CD4-positive, CD25-positive, alpha-beta regulatory T cell (primary cell): ENCODE measurements at regions not wholly inside any gene's neighbourhood (a gene's known extent, or its start where the extent isn't known, plus 50 kb on each side); places are given as distances from the start of the nearest gene placed in this dataset.
"Not testable (repeated sequence)": the region's sequence is repeated elsewhere in the genome, so short reads cannot be mapped to it uniquely, and the experiment has no call there.

Experiments
- ATAC-seq, 2 donors: fragments of 150-1000 bp; cut with Tn5 transposase; one replicate each; pipeline ENCODE4 v1.10.0; 2021; ENCODE audit warnings: low read depth in 2 of 2, moderate number of reproducible peaks in 2 of 2, moderate library complexity in 1 of 2
- DNase-seq, 3 donors: peaks; one replicate each; pipeline versions ENCODE4 v3.0.0 to v3.0.0-alpha.2; 2012 to 2022; ENCODE audit warnings: mixed read lengths in 1 of 3
- H3K27ac ChIP-seq: one replicate; pipeline ENCODE4 v1.7.0; 2013; ENCODE audit warnings: mild to moderate bottlenecking, low read length; ENCODE audit not compliant: insufficient read depth, poor library complexity, severe bottlenecking
- H3K27me3 ChIP-seq: one replicate; pipeline ENCODE4 v1.7.0; 2013; ENCODE audit warnings: low read length; ENCODE audit not compliant: control insufficient read depth, insufficient read depth
- H3K36me3 ChIP-seq: one replicate; pipeline ENCODE4 v1.7.0; 2013; ENCODE audit warnings: mild to moderate bottlenecking, low read length, moderate library complexity; ENCODE audit not compliant: control insufficient read depth, insufficient read depth
- H3K4me1 ChIP-seq: 2 replicates; pipeline ENCODE4 v1.7.0; 2013; ENCODE audit warnings: mild to moderate bottlenecking, low read length; ENCODE audit not compliant: insufficient read depth, control insufficient read depth, poor library complexity, severe bottlenecking
- H3K4me3 ChIP-seq: one replicate; pipeline ENCODE4 v1.7.0; 2013; ENCODE audit warnings: low read depth, mild to moderate bottlenecking, low read length, moderate library complexity
- H3K9me3 ChIP-seq, 2 experiments: 1 replicate in 1 of 2; 2 replicates in 1 of 2; pipeline ENCODE4 v1.7.0; 2013; ENCODE audit warnings: low read length in 2 of 2, mild to moderate bottlenecking in 1 of 2, moderate library complexity in 1 of 2; ENCODE audit not compliant: control insufficient read depth in 2 of 2
- H3K27ac Mint-ChIP-seq, 3 donors: one replicate each; pipeline ENCODE4 v1.8.0; 2020 to 2022; ENCODE audit warnings: mild to moderate bottlenecking in 3 of 3, mixed read lengths in 3 of 3, moderate library complexity in 2 of 3
- H3K27me3 Mint-ChIP-seq: one replicate; pipeline ENCODE4 v1.8.0; 2022; ENCODE audit warnings: mild to moderate bottlenecking, mixed read lengths
- H3K36me3 Mint-ChIP-seq: one replicate; pipeline ENCODE4 v1.8.0; 2020; ENCODE audit warnings: mixed read lengths
- H3K4me1 Mint-ChIP-seq, 4 donors: one replicate each; pipeline ENCODE4 v1.8.0; 2020 to 2022; ENCODE audit warnings: mixed read lengths in 4 of 4, mild to moderate bottlenecking in 1 of 4
- H3K4me3 Mint-ChIP-seq, 4 donors: one replicate each; pipeline ENCODE4 v1.8.0; 2020 to 2022; ENCODE audit warnings: mild to moderate bottlenecking in 4 of 4, mixed read lengths in 4 of 4, moderate library complexity in 3 of 4
- H3K9me3 Mint-ChIP-seq, 7 donors: one replicate each; pipeline ENCODE4 v1.8.0; 2020 to 2022; ENCODE audit warnings: mixed read lengths in 7 of 7, mild to moderate bottlenecking in 3 of 7, moderate library complexity in 2 of 7

DNA sequence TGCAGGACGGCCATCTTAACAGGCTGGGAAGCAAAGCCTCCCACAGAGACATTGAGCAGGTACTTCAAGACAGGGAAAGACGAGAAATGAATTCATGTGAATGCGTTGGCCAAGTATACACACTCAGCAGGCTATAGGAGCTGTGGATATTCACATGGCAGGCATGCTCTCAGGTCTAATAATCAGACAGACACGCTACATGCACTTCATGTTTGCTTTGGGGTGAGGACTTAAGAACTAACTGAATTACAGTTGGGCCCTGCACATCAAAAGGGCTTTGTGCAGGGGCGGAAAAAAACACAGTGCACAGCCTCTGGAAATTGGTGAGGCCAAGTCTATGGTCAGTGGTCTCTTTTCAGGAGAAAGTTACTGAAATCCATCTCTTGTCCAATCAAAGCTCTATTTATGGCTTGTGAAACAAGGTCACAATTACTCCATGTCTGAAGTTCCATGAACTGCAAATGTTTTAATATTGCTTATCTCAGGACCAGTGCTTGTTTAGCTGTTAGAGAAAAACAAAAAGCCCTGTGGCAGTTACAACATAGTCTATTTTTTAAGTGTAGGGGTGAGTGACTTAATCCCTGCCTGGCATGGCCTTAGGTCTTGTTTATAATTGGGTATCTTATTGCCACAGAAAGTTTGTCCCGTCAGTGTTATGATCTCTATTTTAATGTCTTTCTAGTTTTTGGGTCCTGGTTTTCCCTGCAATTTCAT, 100.6 kb upstream of the GOLGA6L6 start:
- H3K4me1 Mint-ChIP-seq, result no peaks in the 10 kb centered on the region
- H3K9me3 Mint-ChIP-seq, result no peaks in the 10 kb centered on the region
- Histone ChIP-seq H3K27ac (no peak overlapping the region), H3K4me1 (no peaks in the 10 kb centered on the region), H3K27me3 (no peaks in the 10 kb centered on the region), H3K4me3 (no peak overlapping the region), H3K9me3 (no peaks in the 10 kb centered on the region), H3K36me3 (no peaks in the 10 kb centered on the region)
- no peaks in the 10 kb centered on the region for H3K36me3 Mint-ChIP-seq
- H3K4me3 Mint-ChIP-seq, result no peak overlapping the region
- H3K27me3 Mint-ChIP-seq, result peaks cover 11% of the 10 kb centered on the region
- H3K27ac Mint-ChIP-seq, result no peak overlapping the region
- ATAC-seq (no peak), DNase-seq (no peak)

DNA sequence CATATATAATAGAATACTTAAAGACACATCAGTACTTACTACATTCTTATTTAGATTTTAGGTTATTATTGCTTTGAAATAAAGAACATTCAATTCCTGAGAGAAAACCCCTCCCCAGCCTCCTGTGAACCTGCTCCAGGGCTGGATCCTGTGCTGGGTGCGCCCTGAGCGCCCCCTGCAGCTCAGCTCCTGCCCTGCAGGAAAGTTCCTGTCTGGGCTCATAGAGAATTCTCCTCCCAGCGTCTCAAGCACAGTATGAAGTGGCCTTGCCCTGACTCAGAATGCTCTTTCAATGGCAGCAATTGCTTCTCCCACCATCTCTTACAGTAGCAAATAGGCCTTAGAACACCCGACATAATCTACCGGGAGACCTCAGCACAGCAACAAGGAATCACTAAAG, 98.8 kb upstream of the GOLGA6L6 start:
- peaks cover 11% of the 10 kb centered on the region for H3K27me3 Mint-ChIP-seq
- peak in 1 of 2 donors; percentile 29 for ATAC-seq
- not testable (repeated sequence) for H3K4me3 Mint-ChIP-seq, H3K4me1 ChIP-seq, H3K27me3 ChIP-seq, H3K9me3 ChIP-seq, H3K36me3 ChIP-seq, H3K9me3 Mint-ChIP-seq, H3K27ac ChIP-seq, H3K27ac Mint-ChIP-seq, H3K4me1 Mint-ChIP-seq, DNase-seq, H3K36me3 Mint-ChIP-seq, H3K4me3 ChIP-seq

DNA sequence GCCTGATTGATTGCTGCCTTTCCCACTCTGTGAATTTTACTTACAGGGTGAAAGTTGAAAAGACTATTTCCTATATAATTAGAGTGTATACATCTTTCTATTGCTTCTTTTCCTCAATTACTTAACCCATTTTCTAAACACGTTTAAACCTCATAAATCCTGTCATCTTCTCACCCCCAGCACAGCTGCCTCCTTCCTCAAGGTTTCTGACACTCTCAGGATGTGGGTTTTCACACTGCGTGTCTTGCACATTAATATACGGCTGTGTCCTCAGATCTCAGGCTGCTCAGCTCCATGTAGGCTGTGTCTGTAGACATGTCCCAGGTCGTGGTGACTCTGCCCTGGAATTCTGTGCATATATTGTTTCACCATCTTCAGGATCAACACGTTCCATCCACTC, 97.6 kb upstream of the GOLGA6L6 start:
- not testable (repeated sequence) for H3K27me3 ChIP-seq, H3K4me3 Mint-ChIP-seq, H3K27ac Mint-ChIP-seq, H3K27ac ChIP-seq, H3K9me3 ChIP-seq, H3K27me3 Mint-ChIP-seq, H3K4me3 ChIP-seq, ATAC-seq, H3K4me1 ChIP-seq, H3K36me3 ChIP-seq, H3K4me1 Mint-ChIP-seq, H3K36me3 Mint-ChIP-seq, DNase-seq, H3K9me3 Mint-ChIP-seq

DNA sequence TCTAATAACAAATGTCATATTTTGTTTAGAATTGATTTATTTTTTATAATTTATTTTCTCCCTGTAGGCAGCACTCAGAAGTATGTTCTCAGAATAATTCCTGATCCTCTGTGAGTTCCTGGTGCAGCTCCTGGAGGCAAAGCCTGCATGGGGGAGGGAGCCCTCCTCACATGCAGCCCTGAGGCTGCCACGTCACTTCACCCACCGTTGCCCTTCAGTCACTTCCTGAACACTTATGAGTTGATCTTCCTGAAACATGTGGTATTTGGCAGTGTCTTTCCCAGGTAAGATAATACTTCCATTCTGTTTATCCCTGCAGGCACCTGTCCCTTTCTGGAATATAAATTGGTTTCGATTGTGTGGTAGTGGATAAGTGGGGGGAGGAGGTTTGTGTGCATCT, 95.9 kb upstream of the GOLGA6L6 start:
- H3K9me3 ChIP-seq, H3K4me1 ChIP-seq, H3K27me3 Mint-ChIP-seq, H3K9me3 Mint-ChIP-seq, H3K27ac Mint-ChIP-seq, H3K36me3 ChIP-seq, H3K36me3 Mint-ChIP-seq, ATAC-seq, DNase-seq, H3K4me1 Mint-ChIP-seq, H3K27me3 ChIP-seq, H3K4me3 ChIP-seq, H3K27ac ChIP-seq, H3K4me3 Mint-ChIP-seq: not testable (repeated sequence)

DNA sequence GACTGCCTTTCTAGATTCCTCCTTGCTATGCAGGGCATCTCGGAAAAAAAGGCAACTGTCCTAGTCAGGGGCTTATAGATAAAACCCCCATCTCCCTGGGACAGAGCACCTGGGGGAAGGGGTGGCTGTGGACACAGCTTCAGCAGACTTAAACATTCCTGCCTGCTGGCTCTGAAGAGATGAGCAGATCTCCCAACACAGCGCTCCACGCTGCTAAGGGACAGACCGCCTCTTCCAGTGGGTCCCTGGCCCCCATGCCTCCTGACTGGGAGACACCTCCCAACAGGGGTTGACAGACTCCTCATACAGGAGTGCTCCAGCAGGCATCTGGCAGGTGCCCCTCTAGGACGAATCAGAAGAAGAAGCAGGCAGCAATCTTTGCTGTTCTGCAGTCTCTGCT, 87.9 kb upstream of the GOLGA6L6 start:
- not testable (repeated sequence) for H3K9me3 ChIP-seq, H3K27ac Mint-ChIP-seq, H3K27ac ChIP-seq, DNase-seq, H3K27me3 Mint-ChIP-seq, H3K36me3 ChIP-seq, H3K4me3 ChIP-seq, H3K4me3 Mint-ChIP-seq, H3K36me3 Mint-ChIP-seq, ATAC-seq, H3K4me1 ChIP-seq, H3K9me3 Mint-ChIP-seq, H3K4me1 Mint-ChIP-seq, H3K27me3 ChIP-seq

DNA sequence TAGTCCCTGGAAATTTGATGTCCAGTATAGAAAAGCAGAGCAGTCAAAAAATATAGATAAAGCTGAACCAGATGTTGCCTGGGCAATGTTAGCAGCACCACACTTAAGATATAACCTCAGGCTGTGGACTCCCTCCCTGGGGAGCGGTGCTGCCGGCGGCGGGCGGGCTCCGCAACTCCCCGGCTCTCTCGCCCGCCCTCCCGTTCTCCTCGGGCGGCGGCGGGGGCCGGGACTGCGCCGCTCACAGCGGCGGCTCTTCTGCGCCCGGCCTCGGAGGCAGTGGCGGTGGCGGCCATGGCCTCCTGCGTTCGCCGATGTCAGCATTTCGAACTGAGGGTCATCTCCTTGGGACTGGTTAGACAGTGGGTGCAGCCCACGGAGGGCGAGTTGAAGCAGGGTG, 86.9 kb upstream of the GOLGA6L6 start:
- not testable (repeated sequence) for H3K4me1 Mint-ChIP-seq, H3K27ac ChIP-seq, H3K27me3 Mint-ChIP-seq, H3K9me3 Mint-ChIP-seq, H3K36me3 Mint-ChIP-seq, H3K27ac Mint-ChIP-seq, H3K36me3 ChIP-seq, H3K4me3 Mint-ChIP-seq, DNase-seq, H3K9me3 ChIP-seq, ATAC-seq, H3K4me1 ChIP-seq, H3K27me3 ChIP-seq, H3K4me3 ChIP-seq

DNA sequence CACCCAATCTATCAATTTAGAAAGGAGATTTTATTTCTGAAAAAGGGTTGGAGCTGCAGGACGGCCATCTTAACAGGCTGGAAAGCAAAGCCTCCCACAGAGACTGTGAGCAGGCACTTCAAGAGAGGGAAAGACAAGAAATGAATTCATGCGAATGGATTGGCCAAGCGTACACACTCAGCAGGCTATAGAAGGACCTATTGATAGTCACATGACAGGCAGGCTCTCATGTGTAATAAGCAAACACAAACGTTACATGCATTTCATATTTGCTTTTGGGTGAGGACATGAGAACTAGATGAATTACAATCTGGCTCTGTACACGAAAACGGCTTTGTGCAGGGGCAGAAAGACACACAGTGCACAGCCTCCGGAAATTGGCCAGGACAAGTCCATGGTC, 83.9 kb upstream of the GOLGA6L6 start:
- not testable (repeated sequence) for DNase-seq, H3K4me1 ChIP-seq, H3K27ac ChIP-seq, H3K27ac Mint-ChIP-seq, H3K4me3 ChIP-seq, H3K36me3 ChIP-seq, ATAC-seq, H3K9me3 ChIP-seq, H3K27me3 Mint-ChIP-seq, H3K4me3 Mint-ChIP-seq, H3K27me3 ChIP-seq, H3K36me3 Mint-ChIP-seq, H3K9me3 Mint-ChIP-seq, H3K4me1 Mint-ChIP-seq

DNA sequence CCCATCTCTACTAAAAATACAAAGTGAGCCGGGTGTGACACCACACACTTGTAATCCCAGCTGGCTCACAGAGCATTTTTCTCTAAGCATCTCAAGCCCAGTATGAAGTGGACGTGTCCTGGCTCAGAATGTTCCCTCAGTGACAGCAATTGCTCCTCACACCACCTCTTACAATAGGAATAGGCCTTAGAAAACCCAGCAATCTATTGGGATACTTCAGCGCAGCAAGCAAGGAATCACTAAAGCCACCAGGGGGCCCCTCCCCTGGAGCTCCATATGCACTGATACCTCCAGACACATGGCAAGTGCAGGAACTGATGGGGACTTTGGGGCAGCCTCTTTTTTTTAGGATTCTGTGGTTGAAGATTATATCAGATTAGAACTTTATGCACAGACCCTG, 82.5 kb upstream of the GOLGA6L6 start:
- not testable (repeated sequence) for H3K36me3 Mint-ChIP-seq, H3K4me3 ChIP-seq, H3K27ac ChIP-seq, H3K4me1 Mint-ChIP-seq, H3K4me1 ChIP-seq, DNase-seq, H3K4me3 Mint-ChIP-seq, H3K27me3 ChIP-seq, H3K27ac Mint-ChIP-seq, H3K27me3 Mint-ChIP-seq, H3K36me3 ChIP-seq, H3K9me3 Mint-ChIP-seq, ATAC-seq, H3K9me3 ChIP-seq
